ENCODE measurements at regions not wholly inside any gene's neighbourhood (a gene's known extent, or its start where the extent isn't known, plus 50 kb on each side); places are given as distances from the start of the nearest gene placed in this dataset.

GRCh38 chr5:179427676-179428056 lies 82.4 kb upstream of the ADAMTS2 start:
- Histone ChIP-seq H3K9me2 (ENCODE audit: insufficient read depth, low read length) (no peaks in the 10 kb centered on the region), H3K27ac (ENCODE audit: low read depth, low read length, poor library complexity, severe bottlenecking) (no peak overlapping the region), H3K4me1 (ENCODE audit: insufficient read depth, low read length, poor library complexity, severe bottlenecking) (no peaks in the 10 kb centered on the region), H4K20me1 (ENCODE audit: insufficient read depth, low read length) (no peaks in the 10 kb centered on the region), H3K79me2 (ENCODE audit: insufficient read depth, low read depth, low read length) (no peaks in the 10 kb centered on the region), H2AFZ (ENCODE audit: low read length) (no peak overlapping the region), H3K4me2 (ENCODE audit: low read length) (no peak overlapping the region), H3K4me3 (ENCODE audit: low read depth, low read length, poor library complexity, severe bottlenecking) (no peak overlapping the region), H3K36me3 (ENCODE audit: insufficient read depth, low read length) (no peaks in the 10 kb centered on the region), H3K9me3 (ENCODE audit: low read length) (no peaks in the 10 kb centered on the region)
- intact Hi-C loops (cut with micrococcal nuclease; ENCODE audit: unreplicated experiment): no loop called here
- CTCF ChIA-PET (ENCODE audit: unreplicated experiment): no interaction called here
- no peak for TF ChIP-seq CTCF (conservative IDR thresholded peaks at IDR 0.05; ENCODE audit: low read length)
- TF ChIP-seq EZH2phosphoT487 (IDR thresholded peaks at IDR 0.05; ENCODE audit: borderline replicate concordance, low read depth, low read length): no peak
- DNase-seq (ENCODE audit: low spot score): no peak
- BruUV-seq (replicated peaks): no TSS peak
- POLR2A ChIA-PET: interaction anchor here (0.7 kb wide), 1 partner anchor 1203 kb away, joined by 4 read pairs; no protein-coding TSS in a partner anchor

- CTCF ChIA-PET (ENCODE audit: unreplicated experiment): no interaction called here
- Histone ChIP-seq H4K20me1 (ENCODE audit: insufficient read depth, low read length) (no peaks in the 10 kb centered on the region), H3K9me3 (ENCODE audit: low read length) (no peaks in the 10 kb centered on the region), H2AFZ (ENCODE audit: low read length) (no peak overlapping the region), H3K27ac (ENCODE audit: low read depth, low read length, poor library complexity, severe bottlenecking) (no peak overlapping the region), H3K4me3 (ENCODE audit: low read depth, low read length, poor library complexity, severe bottlenecking) (no peak overlapping the region), H3K4me2 (ENCODE audit: low read length) (no peak overlapping the region), H3K4me1 (ENCODE audit: insufficient read depth, low read length, poor library complexity, severe bottlenecking) (no peaks in the 10 kb centered on the region), H3K79me2 (ENCODE audit: insufficient read depth, low read depth, low read length) (no peaks in the 10 kb centered on the region), H3K9me2 (ENCODE audit: insufficient read depth, low read length) (no peaks in the 10 kb centered on the region), H3K36me3 (ENCODE audit: insufficient read depth, low read length) (no peaks in the 10 kb centered on the region)
- no peak for TF ChIP-seq CTCF (conservative IDR thresholded peaks at IDR 0.05; ENCODE audit: low read length)
- TF ChIP-seq EZH2phosphoT487 (IDR thresholded peaks at IDR 0.05; ENCODE audit: borderline replicate concordance, low read depth, low read length): no peak
- POLR2A ChIA-PET: no interaction called here
- no peak for DNase-seq (ENCODE audit: low spot score)
- intact Hi-C loops (cut with micrococcal nuclease; ENCODE audit: unreplicated experiment): no loop called here
- no TSS peak for BruUV-seq (replicated peaks)
Observed at GRCh38 chr5:179427032-179427675, 81.9 kb upstream of the ADAMTS2 start.

GRCh38 chr5:179422908-179423481 lies 77.7 kb upstream of the ADAMTS2 start:
- no peaks in the 10 kb centered on the region for H3K4me1 ChIP-seq (ENCODE audit: insufficient read depth, low read length, poor library complexity, severe bottlenecking)
- H3K9me2 ChIP-seq (ENCODE audit: insufficient read depth, low read length): no peaks in the 10 kb centered on the region
- no peaks in the 10 kb centered on the region for H3K9me3 ChIP-seq (ENCODE audit: low read length)
- DNase-seq (ENCODE audit: low spot score): no peak
- no TSS peak for BruUV-seq (replicated peaks)
- ChIA-PET POLR2A (no interaction called here), CTCF (ENCODE audit: unreplicated experiment) (no interaction called here)
- H2AFZ ChIP-seq (ENCODE audit: low read length): no peak overlapping the region
- no peaks in the 10 kb centered on the region for H4K20me1 ChIP-seq (ENCODE audit: insufficient read depth, low read length)
- H3K79me2 ChIP-seq (ENCODE audit: insufficient read depth, low read depth, low read length): no peaks in the 10 kb centered on the region
- no peak overlapping the region for H3K4me2 ChIP-seq (ENCODE audit: low read length)
- H3K36me3 ChIP-seq (ENCODE audit: insufficient read depth, low read length): no peaks in the 10 kb centered on the region
- TF ChIP-seq CTCF (conservative IDR thresholded peaks at IDR 0.05; ENCODE audit: low read length): no peak
- no peak for TF ChIP-seq EZH2phosphoT487 (IDR thresholded peaks at IDR 0.05; ENCODE audit: borderline replicate concordance, low read depth, low read length)
- H3K4me3 ChIP-seq (ENCODE audit: low read depth, low read length, poor library complexity, severe bottlenecking): no peak overlapping the region
- intact Hi-C loops (cut with micrococcal nuclease; ENCODE audit: unreplicated experiment): no loop called here
- no peak overlapping the region for H3K27ac ChIP-seq (ENCODE audit: low read depth, low read length, poor library complexity, severe bottlenecking)

All from OCI-LY7 (cell line).